Right lobe of liver (tissue), 4 donors: ENCODE measurements at regions not wholly inside any gene's neighbourhood (a gene's known extent, or its start where the extent isn't known, plus 50 kb on each side); places are given as distances from the start of the nearest gene placed in this dataset.

Experiments
- POLR2A ChIP-seq: fragments of 450-650 bp; IDR thresholded peaks from one replicate; pipeline ENCODE4 v1.6.1; 2017; ENCODE audit warnings: antibody characterized with exemption, mild to moderate bottlenecking
- TF ChIP-seq, protein P1 (sequence below), 4 donors: fragments of 200-600 bp in 3 of 4; fragments of 450-650 bp in 1 of 4; IDR thresholded peaks; one replicate each; pipeline versions ENCODE4 v1.5.1 to v1.8.0; 2016 to 2022; ENCODE audit warnings: antibody characterized with exemption in 4 of 4, mild to moderate bottlenecking in 2 of 4
- donor health status: DM: no; HTN: no; CAD: no.
- donor health status: DM: no; HTN: no; CAD: no.
- donor health status: DM: no; HTN: yes; CAD: no.

DNA sequence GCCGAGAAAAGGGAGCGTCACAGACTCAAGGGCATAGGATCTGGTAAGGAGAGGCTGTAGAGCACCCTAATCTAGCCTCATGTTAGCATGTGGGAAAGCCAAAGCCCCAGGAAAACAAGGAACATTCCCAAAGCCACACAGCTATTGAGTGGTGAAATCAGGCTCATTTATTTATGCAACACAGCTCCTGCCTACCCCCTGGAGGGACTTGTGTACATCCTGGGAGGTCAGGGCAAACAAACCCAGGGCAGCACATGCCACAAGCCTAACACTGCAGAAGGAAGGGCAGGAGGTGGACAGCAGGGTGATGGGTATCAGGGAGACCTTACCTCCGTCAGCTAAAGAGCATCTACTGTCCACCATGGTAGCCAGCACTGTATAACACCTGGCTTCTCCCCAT is 283.5 kb downstream of the RPLP1 start:
- TF ChIP-seq, protein P1, sequence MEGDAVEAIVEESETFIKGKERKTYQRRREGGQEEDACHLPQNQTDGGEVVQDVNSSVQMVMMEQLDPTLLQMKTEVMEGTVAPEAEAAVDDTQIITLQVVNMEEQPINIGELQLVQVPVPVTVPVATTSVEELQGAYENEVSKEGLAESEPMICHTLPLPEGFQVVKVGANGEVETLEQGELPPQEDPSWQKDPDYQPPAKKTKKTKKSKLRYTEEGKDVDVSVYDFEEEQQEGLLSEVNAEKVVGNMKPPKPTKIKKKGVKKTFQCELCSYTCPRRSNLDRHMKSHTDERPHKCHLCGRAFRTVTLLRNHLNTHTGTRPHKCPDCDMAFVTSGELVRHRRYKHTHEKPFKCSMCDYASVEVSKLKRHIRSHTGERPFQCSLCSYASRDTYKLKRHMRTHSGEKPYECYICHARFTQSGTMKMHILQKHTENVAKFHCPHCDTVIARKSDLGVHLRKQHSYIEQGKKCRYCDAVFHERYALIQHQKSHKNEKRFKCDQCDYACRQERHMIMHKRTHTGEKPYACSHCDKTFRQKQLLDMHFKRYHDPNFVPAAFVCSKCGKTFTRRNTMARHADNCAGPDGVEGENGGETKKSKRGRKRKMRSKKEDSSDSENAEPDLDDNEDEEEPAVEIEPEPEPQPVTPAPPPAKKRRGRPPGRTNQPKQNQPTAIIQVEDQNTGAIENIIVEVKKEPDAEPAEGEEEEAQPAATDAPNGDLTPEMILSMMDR (IDR thresholded peaks at IDR 0.05) = no peak
- TF ChIP-seq POLR2A = no peak
